Thyroid gland (tissue), 4 donors: ENCODE measurements at regions not wholly inside any gene's neighbourhood (a gene's known extent, or its start where the extent isn't known, plus 50 kb on each side); places are given as distances from the start of the nearest gene placed in this dataset.

Experiments used
- CTCF ChIP-seq, 6 experiments: fragments of 200-600 bp in 3 of 6; fragments of 450-650 bp in 3 of 6; sonication (generic) in 3 of 6; IDR thresholded peaks; one replicate each; pipeline ENCODE4 v1.5.1; 2016 to 2019; ENCODE audit warnings: antibody characterized with exemption in 6 of 6, mild to moderate bottlenecking in 2 of 6, inconsistent platforms in 1 of 6, moderate library complexity in 1 of 6
- POLR2A ChIP-seq, 2 donors: fragments of 450-650 bp; IDR thresholded peaks; one replicate each; pipeline ENCODE4 v1.6.1; 2017; ENCODE audit warnings: antibody characterized with exemption in 2 of 2, mild to moderate bottlenecking in 2 of 2, moderate library complexity in 1 of 2

- TF ChIP-seq CTCF (IDR thresholded peaks at IDR 0.05) (no peak), POLR2A (IDR thresholded peaks at IDR 0.05) (no peak)
These were observed 136.2 kb upstream of the TIAM1 start for GRCh38 chr21:31480228-31480627.
